Thoracic aorta (tissue), 2 donors: ENCODE measurements at regions not wholly inside any gene's neighbourhood (a gene's known extent, or its start where the extent isn't known, plus 50 kb on each side); places are given as distances from the start of the nearest gene placed in this dataset.

Experiments
- ATAC-seq: fragments of 150-250 bp; one replicate; pipeline ENCODE4 v1.8.0; 2017; ENCODE audit warnings: low read depth; ENCODE audit not compliant: insufficient number of reproducible peaks, low FRiP score
- DNase-seq: peaks from one replicate; pipeline ENCODE4 v3.0.0-alpha.2; 2020; ENCODE audit warnings: low spot score
- H3K27ac ChIP-seq, 2 donors: fragments of 200-600 bp; sonication (generic); 1 replicate in 1 of 2; 2 replicates in 1 of 2; pipeline ENCODE4 v1.5.1; 2016; ENCODE audit warnings: mild to moderate bottlenecking in 2 of 2, moderate library complexity in 2 of 2
- H3K27me3 ChIP-seq: fragments of 200-600 bp; sonication (generic); replicated peaks from 2 replicates; pipeline ENCODE4 v1.6.0; 2016; ENCODE audit warnings: mild to moderate bottlenecking; ENCODE audit not compliant: insufficient read depth
- H3K36me3 ChIP-seq: fragments of 200-600 bp; sonication (generic); one replicate; pipeline ENCODE4 v1.5.1; 2016
- H3K4me1 ChIP-seq, 2 donors: fragments of 200-600 bp; sonication (generic); 1 replicate in 1 of 2; 2 replicates in 1 of 2; pipeline versions ENCODE4 v1.5.1 to v1.6.0; 2016; ENCODE audit warnings: low read depth in 2 of 2, mild to moderate bottlenecking in 1 of 2; ENCODE audit not compliant: control insufficient read depth in 1 of 2
- H3K4me3 ChIP-seq: fragments of 200-600 bp; sonication (generic); 2 replicates; pipeline ENCODE4 v1.5.1; 2016; ENCODE audit warnings: mild to moderate bottlenecking
- H3K9me3 ChIP-seq: fragments of 200-600 bp; sonication (generic); 2 replicates; pipeline ENCODE4 v1.5.1; 2016
- TF ChIP-seq, protein P1 (sequence below): fragments of 200-600 bp; sonication (generic); IDR thresholded peaks from one replicate; pipeline ENCODE4 v1.5.1; 2019; ENCODE audit warnings: antibody characterized with exemption

DNA sequence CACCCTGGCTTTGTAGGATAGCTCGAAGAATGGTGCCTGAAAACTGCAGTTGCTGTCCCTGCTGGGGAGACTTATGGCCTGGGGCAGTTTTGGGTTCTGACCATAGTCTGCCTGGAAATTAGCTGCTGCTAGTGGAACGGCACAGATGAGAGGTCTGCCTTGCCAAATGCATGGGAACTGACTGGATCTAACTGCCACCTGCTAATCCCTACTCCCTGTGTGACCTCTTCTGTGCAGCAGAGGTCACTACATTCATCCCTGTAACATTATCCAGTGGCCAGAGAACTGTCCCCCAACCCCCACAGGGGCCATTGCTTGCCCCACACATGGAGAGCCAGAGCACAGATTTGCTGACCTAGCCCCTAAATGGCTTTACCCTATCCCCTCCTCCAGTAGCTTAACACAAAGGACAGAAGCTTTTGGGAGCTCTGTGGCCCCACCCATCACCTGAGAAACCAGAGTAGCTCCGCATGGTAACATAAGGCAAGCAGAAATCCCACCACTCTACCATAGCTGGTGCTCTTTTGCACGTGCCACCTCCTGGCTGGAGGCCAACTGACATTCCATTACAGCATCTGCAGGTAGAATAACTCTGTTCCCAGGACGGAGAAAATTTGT, 840.0 kb downstream of the EPHA3 start:
- TF ChIP-seq, protein P1, sequence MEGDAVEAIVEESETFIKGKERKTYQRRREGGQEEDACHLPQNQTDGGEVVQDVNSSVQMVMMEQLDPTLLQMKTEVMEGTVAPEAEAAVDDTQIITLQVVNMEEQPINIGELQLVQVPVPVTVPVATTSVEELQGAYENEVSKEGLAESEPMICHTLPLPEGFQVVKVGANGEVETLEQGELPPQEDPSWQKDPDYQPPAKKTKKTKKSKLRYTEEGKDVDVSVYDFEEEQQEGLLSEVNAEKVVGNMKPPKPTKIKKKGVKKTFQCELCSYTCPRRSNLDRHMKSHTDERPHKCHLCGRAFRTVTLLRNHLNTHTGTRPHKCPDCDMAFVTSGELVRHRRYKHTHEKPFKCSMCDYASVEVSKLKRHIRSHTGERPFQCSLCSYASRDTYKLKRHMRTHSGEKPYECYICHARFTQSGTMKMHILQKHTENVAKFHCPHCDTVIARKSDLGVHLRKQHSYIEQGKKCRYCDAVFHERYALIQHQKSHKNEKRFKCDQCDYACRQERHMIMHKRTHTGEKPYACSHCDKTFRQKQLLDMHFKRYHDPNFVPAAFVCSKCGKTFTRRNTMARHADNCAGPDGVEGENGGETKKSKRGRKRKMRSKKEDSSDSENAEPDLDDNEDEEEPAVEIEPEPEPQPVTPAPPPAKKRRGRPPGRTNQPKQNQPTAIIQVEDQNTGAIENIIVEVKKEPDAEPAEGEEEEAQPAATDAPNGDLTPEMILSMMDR: no peak
- no peak for DNase-seq
- no peaks in the 10 kb centered on the region for H3K36me3 ChIP-seq
- no peak overlapping the region for H3K27ac ChIP-seq
- H3K4me1 ChIP-seq: no peaks in the 10 kb centered on the region
- no peak overlapping the region for H3K4me3 ChIP-seq
- H3K27me3 ChIP-seq: no peaks in the 10 kb centered on the region
- no peaks in the 10 kb centered on the region for H3K9me3 ChIP-seq
- no peak for ATAC-seq

DNA sequence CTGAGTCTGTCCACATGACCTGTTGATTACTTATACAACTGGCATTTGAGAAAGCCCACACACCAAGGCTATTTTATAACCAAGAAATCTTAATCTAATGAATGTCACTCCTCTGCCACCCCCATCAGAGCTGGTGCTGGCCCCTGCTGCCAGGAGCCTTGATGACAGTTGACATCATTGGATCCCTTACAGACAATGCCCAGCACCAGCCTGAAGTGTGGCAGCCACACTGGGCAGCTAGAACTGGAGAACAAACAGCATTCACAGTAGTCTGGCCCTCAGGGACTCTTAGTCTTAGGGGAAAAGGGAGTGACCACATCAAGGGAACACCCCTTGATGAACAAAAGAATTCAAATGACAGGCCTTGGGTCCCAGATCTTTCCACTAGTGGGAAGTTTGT, 840.6 kb downstream of the EPHA3 start:
- ATAC-seq: no peak

DNA sequence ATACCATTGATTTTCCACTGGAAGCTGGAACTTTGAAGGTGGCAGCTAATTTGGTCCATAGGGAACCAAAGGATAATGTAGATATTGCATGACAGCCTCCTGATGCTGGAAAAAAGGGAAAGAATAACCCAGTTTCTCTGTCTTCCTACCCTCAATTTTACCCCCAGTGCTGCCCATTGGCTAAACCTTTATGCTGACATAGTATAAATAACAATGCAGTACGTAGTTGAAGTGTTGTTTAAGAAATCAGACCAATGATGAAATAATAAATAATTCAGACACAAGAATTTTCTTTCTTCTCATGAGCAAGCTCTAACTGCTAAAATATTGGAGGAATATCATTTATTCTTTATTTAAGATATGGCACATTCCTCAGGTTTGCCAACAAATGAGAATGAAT, 843.4 kb downstream of the EPHA3 start:
- H3K27me3 ChIP-seq: no peaks in the 10 kb centered on the region
- DNase-seq (no peak), ATAC-seq (no peak)
- H3K27ac ChIP-seq: no peak overlapping the region
- no peak overlapping the region for H3K4me3 ChIP-seq
- no peaks in the 10 kb centered on the region for H3K9me3 ChIP-seq
- H3K4me1 ChIP-seq: no peaks in the 10 kb centered on the region
- H3K36me3 ChIP-seq: no peaks in the 10 kb centered on the region
- TF ChIP-seq, protein P1: no peak

More for the DNA sequence above, 840.6 kb downstream of the EPHA3 start:
- Histone ChIP-seq H3K27me3 (no peaks in the 10 kb centered on the region), H3K9me3 (no peaks in the 10 kb centered on the region), H3K36me3 (no peaks in the 10 kb centered on the region), H3K4me3 (no peak overlapping the region), H3K27ac (no peak overlapping the region), H3K4me1 (no peaks in the 10 kb centered on the region)
- DNase-seq: no peak
- TF ChIP-seq, protein P1: no peak

DNA sequence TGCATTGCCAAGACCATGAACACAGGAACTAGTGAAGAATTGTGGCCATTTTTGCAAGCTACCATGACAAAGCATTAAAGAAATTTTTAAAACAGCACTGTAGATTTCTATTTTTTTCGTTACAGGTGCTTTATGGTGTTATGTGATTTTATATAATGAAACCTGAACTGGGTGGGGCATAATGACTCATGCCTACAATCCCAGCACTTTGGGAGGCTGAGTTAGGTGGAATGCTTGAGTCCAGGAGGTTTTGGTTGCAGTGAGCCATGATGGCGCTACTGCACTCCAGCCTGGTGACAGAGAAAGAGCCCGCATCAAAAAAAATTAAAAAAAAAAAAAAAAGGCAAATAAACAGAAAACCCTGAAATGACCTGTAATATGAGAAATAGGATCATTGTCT, 846.7 kb downstream of the EPHA3 start:
- Histone ChIP-seq H3K9me3 (no peaks in the 10 kb centered on the region), H3K4me3 (no peak overlapping the region), H3K27me3 (no peaks in the 10 kb centered on the region), H3K27ac (no peak overlapping the region), H3K36me3 (no peaks in the 10 kb centered on the region), H3K4me1 (no peaks in the 10 kb centered on the region)
- no peak for DNase-seq
- TF ChIP-seq, protein P1: no peak
- ATAC-seq: no peak

DNA sequence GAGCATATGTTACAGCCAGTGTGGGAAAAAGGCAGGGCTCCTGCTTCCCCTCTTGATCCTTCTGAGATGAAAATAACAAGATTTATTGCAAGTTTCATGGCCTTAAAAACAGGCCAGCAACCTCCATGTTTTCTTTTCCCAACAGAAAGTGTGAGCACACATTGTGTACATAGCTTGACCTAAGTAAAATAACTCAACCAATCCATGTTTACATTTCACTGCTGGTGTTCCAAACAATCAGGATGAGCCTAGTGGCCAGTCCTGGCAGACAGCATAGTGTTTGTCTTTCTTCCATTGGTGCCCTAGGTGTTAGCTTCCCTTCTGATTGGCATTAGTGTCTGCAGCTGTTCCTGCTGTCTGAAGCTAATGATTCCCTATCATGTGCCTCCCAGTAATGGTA, 847.7 kb downstream of the EPHA3 start:
- TF ChIP-seq, protein P1: no peak
- H3K27ac ChIP-seq: no peak overlapping the region
- ATAC-seq (no peak), DNase-seq (no peak)
- H3K36me3 ChIP-seq: no peaks in the 10 kb centered on the region
- H3K27me3 ChIP-seq: no peaks in the 10 kb centered on the region
- no peaks in the 10 kb centered on the region for H3K9me3 ChIP-seq
- no peak overlapping the region for H3K4me3 ChIP-seq
- no peaks in the 10 kb centered on the region for H3K4me1 ChIP-seq
